Activated CD8-positive, alpha-beta T cell treated with anti-CD3 and anti-CD28 coated beads for 36 hours (primary cell): ENCODE measurements at regions not wholly inside any gene's neighbourhood (a gene's known extent, or its start where the extent isn't known, plus 50 kb on each side); places are given as distances from the start of the nearest gene placed in this dataset.

Experiments
- ATAC-seq: fragments of 200-7000 bp; cut with Tn5 transposase; one replicate; pipeline ENCODE4 v1.10.0; 2021; ENCODE audit warnings: mild to moderate bottlenecking, moderate library complexity
- CTCF ChIA-PET: fragments of 350-600 bp; sonication (Branson Sonifier 250); formaldehyde crosslinking; loops from one replicate; lab custom pipeline; 2021; ENCODE audit warnings: antibody characterized with exemption; lab: Charles Lee
- POLR2A ChIA-PET: fragments of 350-600 bp; sonication (Branson Sonifier 250); formaldehyde crosslinking; loops from one replicate; lab custom pipeline; 2021; ENCODE audit warnings: antibody characterized with exemption; lab: Charles Lee
- DNase-seq: peaks from one replicate; pipeline ENCODE4 v3.0.0-alpha.2; 2020
- H3K27ac Mint-ChIP-seq: one replicate; pipeline ENCODE4 v1.8.0; 2021; ENCODE audit warnings: mild to moderate bottlenecking, mixed read lengths
- H3K27me3 Mint-ChIP-seq: one replicate; pipeline ENCODE4 v1.8.0; 2021; ENCODE audit warnings: mixed read lengths
- H3K36me3 Mint-ChIP-seq: one replicate; pipeline ENCODE4 v1.8.0; 2021; ENCODE audit warnings: low read depth, mixed read lengths
- H3K4me1 Mint-ChIP-seq: one replicate; pipeline ENCODE4 v1.8.0; 2021; ENCODE audit warnings: low read depth, mixed read lengths
- H3K4me3 Mint-ChIP-seq: one replicate; pipeline ENCODE4 v1.8.0; 2021; ENCODE audit warnings: mild to moderate bottlenecking, moderate library complexity, mixed read lengths
- H3K9me3 Mint-ChIP-seq: one replicate; pipeline ENCODE4 v1.8.0; 2021; ENCODE audit warnings: mixed read lengths
- intact Hi-C: fragments of 100-400 bp; cut with micrococcal nuclease; formaldehyde crosslinking; loops from one replicate; pipeline ENCODE4 v1.10.0; 2022
- TF ChIP-seq, protein P1 (sequence below): fragments of 200-600 bp; IDR thresholded peaks from one replicate; pipeline ENCODE4 v1.8.0; 2022; ENCODE audit warnings: antibody characterized with exemption, mild to moderate bottlenecking

DNA sequence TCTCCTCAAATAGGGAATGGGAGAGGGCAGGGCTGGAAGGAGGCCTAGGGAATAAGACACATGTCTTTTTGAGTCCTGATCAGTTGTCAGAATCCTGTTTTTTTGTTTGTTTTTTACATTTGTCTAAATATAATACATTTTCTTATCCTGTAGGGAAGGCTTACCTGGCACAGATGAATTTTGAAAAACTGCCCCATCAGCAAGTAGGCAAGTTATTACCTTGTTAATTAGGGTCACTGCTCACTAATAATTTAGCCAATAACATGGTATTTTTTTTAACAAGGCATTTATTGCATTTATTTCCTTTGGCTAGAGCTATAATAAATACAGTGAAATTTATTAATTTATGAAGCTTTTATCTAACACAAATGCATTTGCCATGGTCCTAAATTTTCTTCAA lies 423.2 kb upstream of the ONECUT1 start:
- peaks cover 2% of the 10 kb centered on the region for H3K27me3 Mint-ChIP-seq
- ATAC-seq (no peak), DNase-seq (no peak)
- ChIA-PET POLR2A (no interaction called here), CTCF (interaction anchor here (1.3 kb wide), 1 partner anchor 16 kb away, joined by 3 read pairs; no protein-coding TSS in a partner anchor)
- H3K36me3 Mint-ChIP-seq = no peaks in the 10 kb centered on the region
- no peak overlapping the region for H3K27ac Mint-ChIP-seq
- H3K4me1 Mint-ChIP-seq = no peaks in the 10 kb centered on the region
- peaks cover 1% of the 10 kb centered on the region for H3K9me3 Mint-ChIP-seq
- no peak overlapping the region for H3K4me3 Mint-ChIP-seq
- TF ChIP-seq, protein P1, sequence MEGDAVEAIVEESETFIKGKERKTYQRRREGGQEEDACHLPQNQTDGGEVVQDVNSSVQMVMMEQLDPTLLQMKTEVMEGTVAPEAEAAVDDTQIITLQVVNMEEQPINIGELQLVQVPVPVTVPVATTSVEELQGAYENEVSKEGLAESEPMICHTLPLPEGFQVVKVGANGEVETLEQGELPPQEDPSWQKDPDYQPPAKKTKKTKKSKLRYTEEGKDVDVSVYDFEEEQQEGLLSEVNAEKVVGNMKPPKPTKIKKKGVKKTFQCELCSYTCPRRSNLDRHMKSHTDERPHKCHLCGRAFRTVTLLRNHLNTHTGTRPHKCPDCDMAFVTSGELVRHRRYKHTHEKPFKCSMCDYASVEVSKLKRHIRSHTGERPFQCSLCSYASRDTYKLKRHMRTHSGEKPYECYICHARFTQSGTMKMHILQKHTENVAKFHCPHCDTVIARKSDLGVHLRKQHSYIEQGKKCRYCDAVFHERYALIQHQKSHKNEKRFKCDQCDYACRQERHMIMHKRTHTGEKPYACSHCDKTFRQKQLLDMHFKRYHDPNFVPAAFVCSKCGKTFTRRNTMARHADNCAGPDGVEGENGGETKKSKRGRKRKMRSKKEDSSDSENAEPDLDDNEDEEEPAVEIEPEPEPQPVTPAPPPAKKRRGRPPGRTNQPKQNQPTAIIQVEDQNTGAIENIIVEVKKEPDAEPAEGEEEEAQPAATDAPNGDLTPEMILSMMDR = no peak
- intact Hi-C loops = no loop called here

DNA sequence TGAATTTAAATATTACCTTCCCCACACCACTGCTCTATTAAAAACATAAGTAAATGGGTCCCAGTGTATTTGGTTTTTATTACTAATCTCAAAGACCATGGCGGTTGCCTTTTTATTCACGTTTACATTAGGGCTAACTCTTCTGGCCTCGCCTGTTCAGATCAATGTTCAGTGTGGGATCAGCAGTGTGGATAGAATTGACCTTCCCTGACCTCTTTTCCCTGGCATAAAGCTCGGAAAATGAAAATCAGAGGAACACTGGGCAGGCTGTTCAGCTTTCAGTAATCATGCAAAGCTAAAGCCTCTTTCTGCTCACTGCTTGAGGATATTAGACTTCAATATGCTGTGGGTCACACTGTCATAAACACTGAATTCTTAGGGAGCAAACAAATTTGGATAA lies 422.6 kb upstream of the ONECUT1 start:
- intact Hi-C loops = no loop called here
- DNase-seq (no peak), ATAC-seq (no peak)
- CTCF ChIA-PET = interaction anchor here (1.3 kb wide), 1 partner anchor 16 kb away, joined by 3 read pairs; no protein-coding TSS in a partner anchor
- H3K27ac Mint-ChIP-seq = no peak overlapping the region
- no peak overlapping the region for H3K4me3 Mint-ChIP-seq
- TF ChIP-seq, protein P1 = no peak
- POLR2A ChIA-PET = no interaction called here
- H3K4me1 Mint-ChIP-seq = no peaks in the 10 kb centered on the region
- H3K9me3 Mint-ChIP-seq = peaks cover 1% of the 10 kb centered on the region
- H3K27me3 Mint-ChIP-seq = peaks cover 2% of the 10 kb centered on the region
- H3K36me3 Mint-ChIP-seq = no peaks in the 10 kb centered on the region

DNA sequence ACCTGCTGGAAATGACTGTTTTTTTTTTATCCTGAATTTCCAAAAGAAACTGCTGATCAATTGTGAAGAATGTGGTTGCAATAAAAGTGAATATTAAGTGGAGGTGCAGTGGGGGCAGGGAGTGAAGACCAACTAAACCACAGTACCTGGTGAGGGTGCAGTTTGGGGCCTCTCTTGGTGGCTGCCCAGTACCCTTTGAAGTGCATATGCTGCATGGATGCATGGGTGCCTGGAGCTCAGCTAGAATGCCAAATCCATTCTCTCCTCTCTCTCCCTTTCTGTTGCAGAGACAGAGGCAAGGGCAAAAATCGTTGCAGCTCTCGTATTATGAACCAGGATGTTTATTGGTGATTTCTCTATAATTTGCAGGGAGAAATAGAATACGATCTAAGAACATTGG lies 420.5 kb upstream of the ONECUT1 start:
- DNase-seq (no peak), ATAC-seq (no peak)
- no peaks in the 10 kb centered on the region for H3K4me1 Mint-ChIP-seq
- ChIA-PET CTCF (no interaction called here), POLR2A (no interaction called here)
- no peak overlapping the region for H3K27ac Mint-ChIP-seq
- no peaks in the 10 kb centered on the region for H3K27me3 Mint-ChIP-seq
- H3K36me3 Mint-ChIP-seq = no peaks in the 10 kb centered on the region
- TF ChIP-seq, protein P1 = no peak
- intact Hi-C loops = no loop called here
- no peak overlapping the region for H3K4me3 Mint-ChIP-seq
- peaks cover 1% of the 10 kb centered on the region for H3K9me3 Mint-ChIP-seq

DNA sequence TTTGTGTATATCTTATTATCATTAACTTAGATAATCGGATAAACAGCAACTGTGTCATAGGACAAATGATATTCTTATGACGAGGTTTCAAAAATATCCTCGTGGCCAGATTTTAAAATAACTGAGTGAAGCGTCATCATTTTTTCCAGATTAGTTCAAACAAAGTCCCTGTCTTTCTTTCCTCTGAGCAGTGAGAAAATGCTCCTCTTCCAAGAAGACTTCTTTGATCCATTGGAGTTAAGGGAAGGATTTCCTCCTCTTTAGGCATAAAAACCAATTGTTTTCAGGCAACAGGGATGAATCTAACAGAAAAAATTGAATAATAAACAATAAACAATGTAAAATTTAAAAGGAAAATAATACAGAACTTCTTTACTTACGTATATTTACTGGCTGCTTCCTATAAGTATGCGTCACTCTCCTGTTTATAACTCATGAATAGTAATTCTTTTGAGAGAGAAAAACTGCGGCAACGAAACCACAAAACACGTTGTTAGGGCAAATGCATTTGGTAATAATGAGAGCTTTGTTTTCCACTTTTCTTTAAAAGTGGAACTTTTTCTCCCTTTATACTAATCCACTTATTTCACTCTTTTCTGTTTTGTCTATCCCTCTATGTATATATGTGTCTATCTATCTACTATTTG lies 419.4 kb upstream of the ONECUT1 start:
- CTCF ChIA-PET = no interaction called here
- POLR2A ChIA-PET = no interaction called here
- H3K4me1 Mint-ChIP-seq = no peaks in the 10 kb centered on the region

DNA sequence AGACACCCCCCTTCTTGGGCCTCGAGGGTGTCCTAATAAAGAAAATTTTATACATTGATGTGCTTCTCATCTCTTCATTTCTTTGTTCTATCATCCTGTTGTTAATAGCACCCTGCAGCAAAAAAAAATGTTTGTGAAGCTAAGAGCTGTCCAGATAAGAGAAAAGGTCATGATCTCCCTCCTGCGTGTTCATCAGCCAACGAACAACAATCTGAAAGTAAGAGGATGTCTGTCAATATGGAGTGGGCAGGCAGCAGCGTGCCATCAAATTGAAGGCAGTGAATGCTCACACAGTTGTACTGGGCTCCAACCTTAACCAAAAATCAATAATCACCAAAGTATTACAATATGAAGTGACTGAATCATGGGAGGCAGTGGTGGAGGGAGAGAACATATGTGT lies 418.6 kb upstream of the ONECUT1 start:
- H3K27me3 Mint-ChIP-seq = peaks cover 4% of the 10 kb centered on the region
- DNase-seq (no peak), ATAC-seq (no peak)
- TF ChIP-seq, protein P1 = no peak
- intact Hi-C loops = no loop called here
- no peak overlapping the region for H3K27ac Mint-ChIP-seq
- H3K4me1 Mint-ChIP-seq = no peaks in the 10 kb centered on the region
- no peak overlapping the region for H3K4me3 Mint-ChIP-seq
- CTCF ChIA-PET = no interaction called here
- POLR2A ChIA-PET = no interaction called here
- no peaks in the 10 kb centered on the region for H3K36me3 Mint-ChIP-seq
- peaks cover 1% of the 10 kb centered on the region for H3K9me3 Mint-ChIP-seq

More for the DNA sequence above, 419.4 kb upstream of the ONECUT1 start:
- Mint-ChIP-seq H3K27me3 (peaks cover under 1% of the 10 kb centered on the region), H3K36me3 (no peaks in the 10 kb centered on the region), H3K27ac (no peak overlapping the region), H3K9me3 (peaks cover 1% of the 10 kb centered on the region), H3K4me3 (no peak overlapping the region)
- no peak for ATAC-seq
- DNase-seq = no peak
- intact Hi-C loops = no loop called here
- TF ChIP-seq, protein P1 = no peak
